H1 (cell line): ENCODE measurements at regions not wholly inside any gene's neighbourhood (a gene's known extent, or its start where the extent isn't known, plus 50 kb on each side); places are given as distances from the start of the nearest gene placed in this dataset.

Experiments used
- RFX5 ChIP-seq: IDR thresholded peaks from 2 replicates; pipeline ENCODE4 v1.6.1; 2011; ENCODE audit warnings: low read depth, low read length, improper control_type of control experiment, borderline replicate concordance
- RNF2 ChIP-seq: fragments of 200-900, 300-1000 bp; sonication (generic); IDR thresholded peaks from 2 replicates; pipeline ENCODE4 v1.7.1; 2016; ENCODE audit warnings: borderline replicate concordance, low read depth, mild to moderate bottlenecking, antibody characterized with exemption, low read length; ENCODE audit not compliant: poor library complexity, severe bottlenecking; ENCODE audit errors: missing control alignments
- SIX5 ChIP-seq: IDR thresholded peaks from 2 replicates; pipeline ENCODE4 v1.6.1; 2011; ENCODE audit warnings: mild to moderate bottlenecking, low read depth, low read length
- SP1 ChIP-seq: IDR thresholded peaks from 2 replicates; pipeline ENCODE4 v1.6.1; 2011; ENCODE audit warnings: low read depth, low read length
- USF2 ChIP-seq: IDR thresholded peaks from 2 replicates; pipeline ENCODE4 v1.6.1; 2011; ENCODE audit warnings: low read length, improper control_type of control experiment
- YY1 ChIP-seq: IDR thresholded peaks from 2 replicates; pipeline ENCODE4 v1.6.1; 2011; ENCODE audit warnings: low read depth, mild to moderate bottlenecking, low read length
- TF ChIP-seq, protein P1 (sequence below): fragments of 300-600 bp; sonication (generic); IDR thresholded peaks from 2 replicates; pipeline ENCODE4 v1.7.1; 2012; ENCODE audit warnings: low read length, moderate library complexity, mild to moderate bottlenecking, inconsistent platforms; ENCODE audit not compliant: insufficient replicate concordance

GRCh38 chr1:181208967-181209366 lies 120.5 kb downstream of the IER5 start (continued):
- TF ChIP-seq, protein P1, sequence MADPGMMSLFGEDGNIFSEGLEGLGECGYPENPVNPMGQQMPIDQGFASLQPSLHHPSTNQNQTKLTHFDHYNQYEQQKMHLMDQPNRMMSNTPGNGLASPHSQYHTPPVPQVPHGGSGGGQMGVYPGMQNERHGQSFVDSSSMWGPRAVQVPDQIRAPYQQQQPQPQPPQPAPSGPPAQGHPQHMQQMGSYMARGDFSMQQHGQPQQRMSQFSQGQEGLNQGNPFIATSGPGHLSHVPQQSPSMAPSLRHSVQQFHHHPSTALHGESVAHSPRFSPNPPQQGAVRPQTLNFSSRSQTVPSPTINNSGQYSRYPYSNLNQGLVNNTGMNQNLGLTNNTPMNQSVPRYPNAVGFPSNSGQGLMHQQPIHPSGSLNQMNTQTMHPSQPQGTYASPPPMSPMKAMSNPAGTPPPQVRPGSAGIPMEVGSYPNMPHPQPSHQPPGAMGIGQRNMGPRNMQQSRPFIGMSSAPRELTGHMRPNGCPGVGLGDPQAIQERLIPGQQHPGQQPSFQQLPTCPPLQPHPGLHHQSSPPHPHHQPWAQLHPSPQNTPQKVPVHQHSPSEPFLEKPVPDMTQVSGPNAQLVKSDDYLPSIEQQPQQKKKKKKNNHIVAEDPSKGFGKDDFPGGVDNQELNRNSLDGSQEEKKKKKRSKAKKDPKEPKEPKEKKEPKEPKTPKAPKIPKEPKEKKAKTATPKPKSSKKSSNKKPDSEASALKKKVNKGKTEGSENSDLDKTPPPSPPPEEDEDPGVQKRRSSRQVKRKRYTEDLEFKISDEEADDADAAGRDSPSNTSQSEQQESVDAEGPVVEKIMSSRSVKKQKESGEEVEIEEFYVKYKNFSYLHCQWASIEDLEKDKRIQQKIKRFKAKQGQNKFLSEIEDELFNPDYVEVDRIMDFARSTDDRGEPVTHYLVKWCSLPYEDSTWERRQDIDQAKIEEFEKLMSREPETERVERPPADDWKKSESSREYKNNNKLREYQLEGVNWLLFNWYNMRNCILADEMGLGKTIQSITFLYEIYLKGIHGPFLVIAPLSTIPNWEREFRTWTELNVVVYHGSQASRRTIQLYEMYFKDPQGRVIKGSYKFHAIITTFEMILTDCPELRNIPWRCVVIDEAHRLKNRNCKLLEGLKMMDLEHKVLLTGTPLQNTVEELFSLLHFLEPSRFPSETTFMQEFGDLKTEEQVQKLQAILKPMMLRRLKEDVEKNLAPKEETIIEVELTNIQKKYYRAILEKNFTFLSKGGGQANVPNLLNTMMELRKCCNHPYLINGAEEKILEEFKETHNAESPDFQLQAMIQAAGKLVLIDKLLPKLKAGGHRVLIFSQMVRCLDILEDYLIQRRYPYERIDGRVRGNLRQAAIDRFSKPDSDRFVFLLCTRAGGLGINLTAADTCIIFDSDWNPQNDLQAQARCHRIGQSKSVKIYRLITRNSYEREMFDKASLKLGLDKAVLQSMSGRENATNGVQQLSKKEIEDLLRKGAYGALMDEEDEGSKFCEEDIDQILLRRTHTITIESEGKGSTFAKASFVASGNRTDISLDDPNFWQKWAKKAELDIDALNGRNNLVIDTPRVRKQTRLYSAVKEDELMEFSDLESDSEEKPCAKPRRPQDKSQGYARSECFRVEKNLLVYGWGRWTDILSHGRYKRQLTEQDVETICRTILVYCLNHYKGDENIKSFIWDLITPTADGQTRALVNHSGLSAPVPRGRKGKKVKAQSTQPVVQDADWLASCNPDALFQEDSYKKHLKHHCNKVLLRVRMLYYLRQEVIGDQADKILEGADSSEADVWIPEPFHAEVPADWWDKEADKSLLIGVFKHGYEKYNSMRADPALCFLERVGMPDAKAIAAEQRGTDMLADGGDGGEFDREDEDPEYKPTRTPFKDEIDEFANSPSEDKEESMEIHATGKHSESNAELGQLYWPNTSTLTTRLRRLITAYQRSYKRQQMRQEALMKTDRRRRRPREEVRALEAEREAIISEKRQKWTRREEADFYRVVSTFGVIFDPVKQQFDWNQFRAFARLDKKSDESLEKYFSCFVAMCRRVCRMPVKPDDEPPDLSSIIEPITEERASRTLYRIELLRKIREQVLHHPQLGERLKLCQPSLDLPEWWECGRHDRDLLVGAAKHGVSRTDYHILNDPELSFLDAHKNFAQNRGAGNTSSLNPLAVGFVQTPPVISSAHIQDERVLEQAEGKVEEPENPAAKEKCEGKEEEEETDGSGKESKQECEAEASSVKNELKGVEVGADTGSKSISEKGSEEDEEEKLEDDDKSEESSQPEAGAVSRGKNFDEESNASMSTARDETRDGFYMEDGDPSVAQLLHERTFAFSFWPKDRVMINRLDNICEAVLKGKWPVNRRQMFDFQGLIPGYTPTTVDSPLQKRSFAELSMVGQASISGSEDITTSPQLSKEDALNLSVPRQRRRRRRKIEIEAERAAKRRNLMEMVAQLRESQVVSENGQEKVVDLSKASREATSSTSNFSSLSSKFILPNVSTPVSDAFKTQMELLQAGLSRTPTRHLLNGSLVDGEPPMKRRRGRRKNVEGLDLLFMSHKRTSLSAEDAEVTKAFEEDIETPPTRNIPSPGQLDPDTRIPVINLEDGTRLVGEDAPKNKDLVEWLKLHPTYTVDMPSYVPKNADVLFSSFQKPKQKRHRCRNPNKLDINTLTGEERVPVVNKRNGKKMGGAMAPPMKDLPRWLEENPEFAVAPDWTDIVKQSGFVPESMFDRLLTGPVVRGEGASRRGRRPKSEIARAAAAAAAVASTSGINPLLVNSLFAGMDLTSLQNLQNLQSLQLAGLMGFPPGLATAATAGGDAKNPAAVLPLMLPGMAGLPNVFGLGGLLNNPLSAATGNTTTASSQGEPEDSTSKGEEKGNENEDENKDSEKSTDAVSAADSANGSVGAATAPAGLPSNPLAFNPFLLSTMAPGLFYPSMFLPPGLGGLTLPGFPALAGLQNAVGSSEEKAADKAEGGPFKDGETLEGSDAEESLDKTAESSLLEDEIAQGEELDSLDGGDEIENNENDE, result no peak
- no peak for TF ChIP-seq RNF2
- no peak for TF ChIP-seq SIX5
- TF ChIP-seq RFX5, result no peak
- TF ChIP-seq USF2, result no peak
- no peak for TF ChIP-seq YY1
- no peak for TF ChIP-seq SP1
